Upper lobe of right lung (tissue), 1 donor: ENCODE measurements at regions not wholly inside any gene's neighbourhood (a gene's known extent, or its start where the extent isn't known, plus 50 kb on each side); places are given as distances from the start of the nearest gene placed in this dataset.

Source experiments
- ATAC-seq: fragments of 200-7000 bp; cut with Tn5 transposase; one replicate; pipeline ENCODE4 v1.9.1; 2020; ENCODE audit warnings: mild to moderate bottlenecking, moderate library complexity
- DNase-seq: peaks from one replicate; pipeline ENCODE4 v3.0.0-alpha.2; 2020
- H3K27ac ChIP-seq: fragments of 200-600 bp; one replicate; pipeline ENCODE4 v1.8.0; 2022
- H3K27me3 ChIP-seq: fragments of 200-600 bp; one replicate; pipeline ENCODE4 v1.8.0; 2022; ENCODE audit warnings: mild to moderate bottlenecking
- H3K36me3 ChIP-seq: fragments of 200-600 bp; one replicate; pipeline ENCODE4 v1.8.0; 2022
- H3K4me1 ChIP-seq: fragments of 200-600 bp; one replicate; pipeline ENCODE4 v1.8.0; 2022
- H3K4me3 ChIP-seq: fragments of 200-600 bp; one replicate; pipeline ENCODE4 v1.8.0; 2022; ENCODE audit warnings: mild to moderate bottlenecking
- H3K9me3 ChIP-seq: fragments of 200-600 bp; one replicate; pipeline ENCODE4 v1.8.0; 2022
- intact Hi-C: fragments of 100-400 bp; cut with DNase I; formaldehyde crosslinking; loops from one replicate; pipeline ENCODE4 v1.11.0; 2022
- TF ChIP-seq, protein P1 (sequence below): fragments of 200-600 bp; IDR thresholded peaks from one replicate; pipeline ENCODE4 v1.8.0; 2022; ENCODE audit warnings: antibody characterized with exemption
- donor health status: DM: no; HTN: yes; CAD: no; lungs with severe emphysema.

DNA sequence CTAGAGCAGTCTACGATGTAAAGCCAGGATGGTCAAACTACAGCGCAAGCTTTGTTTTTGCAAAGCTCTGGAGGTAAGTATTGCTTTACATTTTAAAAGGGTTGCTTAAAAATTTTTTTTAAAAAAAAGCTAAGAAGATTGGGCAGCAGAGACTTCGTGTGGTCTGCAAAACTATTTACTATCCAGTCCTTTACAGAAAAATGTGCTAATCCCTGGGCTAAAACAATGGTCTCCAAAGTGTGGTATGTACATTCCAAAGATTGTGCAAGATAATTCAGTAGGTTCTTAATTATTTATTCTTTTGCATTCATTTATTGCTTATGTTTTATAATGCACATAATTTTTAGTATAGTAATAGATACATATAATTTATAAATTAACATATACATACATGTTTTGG is 113.2 kb downstream of the MFAP3L start:
- TF ChIP-seq, protein P1, sequence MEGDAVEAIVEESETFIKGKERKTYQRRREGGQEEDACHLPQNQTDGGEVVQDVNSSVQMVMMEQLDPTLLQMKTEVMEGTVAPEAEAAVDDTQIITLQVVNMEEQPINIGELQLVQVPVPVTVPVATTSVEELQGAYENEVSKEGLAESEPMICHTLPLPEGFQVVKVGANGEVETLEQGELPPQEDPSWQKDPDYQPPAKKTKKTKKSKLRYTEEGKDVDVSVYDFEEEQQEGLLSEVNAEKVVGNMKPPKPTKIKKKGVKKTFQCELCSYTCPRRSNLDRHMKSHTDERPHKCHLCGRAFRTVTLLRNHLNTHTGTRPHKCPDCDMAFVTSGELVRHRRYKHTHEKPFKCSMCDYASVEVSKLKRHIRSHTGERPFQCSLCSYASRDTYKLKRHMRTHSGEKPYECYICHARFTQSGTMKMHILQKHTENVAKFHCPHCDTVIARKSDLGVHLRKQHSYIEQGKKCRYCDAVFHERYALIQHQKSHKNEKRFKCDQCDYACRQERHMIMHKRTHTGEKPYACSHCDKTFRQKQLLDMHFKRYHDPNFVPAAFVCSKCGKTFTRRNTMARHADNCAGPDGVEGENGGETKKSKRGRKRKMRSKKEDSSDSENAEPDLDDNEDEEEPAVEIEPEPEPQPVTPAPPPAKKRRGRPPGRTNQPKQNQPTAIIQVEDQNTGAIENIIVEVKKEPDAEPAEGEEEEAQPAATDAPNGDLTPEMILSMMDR: no peak
- Histone ChIP-seq H3K4me3 (no peak overlapping the region), H3K27me3 (no peaks in the 10 kb centered on the region), H3K9me3 (no peaks in the 10 kb centered on the region), H3K36me3 (no peaks in the 10 kb centered on the region), H3K27ac (no peak overlapping the region), H3K4me1 (no peaks in the 10 kb centered on the region)
- intact Hi-C loops: no loop called here
- no peak for DNase-seq
- ATAC-seq: no peak

DNA sequence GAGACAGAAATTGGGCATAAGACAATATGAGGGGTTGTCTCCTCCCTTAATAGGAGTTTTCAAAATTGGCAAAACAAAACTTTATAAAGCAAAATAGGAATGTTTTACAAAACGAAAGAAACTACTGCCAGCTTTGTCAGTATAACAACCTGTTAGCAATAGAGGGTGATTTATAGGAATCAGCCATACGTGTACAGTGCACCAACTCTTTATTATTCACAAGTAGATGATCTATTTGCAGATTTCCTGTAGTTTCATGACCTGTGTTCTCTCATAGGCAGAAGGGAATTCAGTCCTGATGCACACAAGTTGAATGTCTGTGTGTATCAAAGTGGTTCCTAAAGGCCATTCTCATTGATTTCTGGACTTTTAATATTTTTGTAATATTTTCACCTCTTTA is 116.3 kb downstream of the MFAP3L start:
- intact Hi-C loops: no loop called here
- no peak for ATAC-seq
- TF ChIP-seq, protein P1: no peak

DNA sequence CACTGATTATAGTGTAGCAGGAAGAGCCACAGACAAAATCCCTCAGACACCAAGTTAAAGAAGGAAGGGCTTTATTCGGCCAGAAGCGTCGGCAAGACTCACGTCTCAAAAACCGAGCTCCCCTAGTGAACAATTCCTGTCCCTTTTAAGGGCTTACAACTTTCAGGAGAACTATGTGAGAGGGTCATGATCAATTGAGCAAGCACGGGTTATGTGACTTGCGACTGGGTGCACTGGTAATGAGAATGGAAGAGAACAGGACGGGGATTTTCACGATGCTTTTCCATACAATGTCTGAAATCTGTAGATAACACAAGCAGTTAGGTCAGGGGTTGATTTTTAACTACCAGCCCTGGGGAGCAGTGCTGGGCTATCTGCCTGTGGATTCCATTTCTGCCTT is 116.7 kb downstream of the MFAP3L start:
- ATAC-seq (no peak), DNase-seq (no peak)
- intact Hi-C loops: no loop called here
- Histone ChIP-seq H3K4me3 (no peak overlapping the region), H3K9me3 (no peaks in the 10 kb centered on the region), H3K36me3 (no peaks in the 10 kb centered on the region), H3K27ac (no peak overlapping the region), H3K27me3 (no peaks in the 10 kb centered on the region), H3K4me1 (no peaks in the 10 kb centered on the region)
- TF ChIP-seq, protein P1: no peak

More for the DNA sequence above, 116.3 kb downstream of the MFAP3L start:
- no peak overlapping the region for H3K27ac ChIP-seq
- no peaks in the 10 kb centered on the region for H3K36me3 ChIP-seq
- no peak for DNase-seq
- H3K4me1 ChIP-seq: no peaks in the 10 kb centered on the region
- H3K9me3 ChIP-seq: no peaks in the 10 kb centered on the region
- H3K27me3 ChIP-seq: no peaks in the 10 kb centered on the region
- H3K4me3 ChIP-seq: no peak overlapping the region

DNA sequence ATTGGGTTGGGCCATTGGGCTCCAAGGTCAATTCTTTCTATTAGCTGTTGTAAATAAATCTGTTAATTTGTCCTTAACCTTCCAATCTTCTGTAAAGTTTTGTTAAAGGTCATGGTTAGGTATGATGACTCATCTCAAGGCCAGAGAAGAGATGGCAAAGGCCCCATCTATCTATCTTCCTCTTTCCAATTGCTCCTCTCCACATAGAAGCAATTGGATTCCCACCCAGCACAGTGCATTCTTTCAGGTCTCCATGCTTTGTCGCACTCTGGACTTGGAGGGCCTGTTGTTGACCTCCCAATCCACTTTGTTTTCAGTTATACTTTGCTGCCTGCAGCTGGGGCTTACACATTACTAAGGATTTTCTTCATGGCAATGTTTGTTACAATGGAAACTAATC is 118.5 kb downstream of the MFAP3L start:
- no peaks in the 10 kb centered on the region for H3K27me3 ChIP-seq
- ATAC-seq: no peak
- H3K4me1 ChIP-seq: no peaks in the 10 kb centered on the region
- no peak overlapping the region for H3K27ac ChIP-seq
- intact Hi-C loops: no loop called here
- H3K9me3 ChIP-seq: no peaks in the 10 kb centered on the region
- no peaks in the 10 kb centered on the region for H3K36me3 ChIP-seq
- DNase-seq: no peak
- no peak overlapping the region for H3K4me3 ChIP-seq
- TF ChIP-seq, protein P1: no peak

DNA sequence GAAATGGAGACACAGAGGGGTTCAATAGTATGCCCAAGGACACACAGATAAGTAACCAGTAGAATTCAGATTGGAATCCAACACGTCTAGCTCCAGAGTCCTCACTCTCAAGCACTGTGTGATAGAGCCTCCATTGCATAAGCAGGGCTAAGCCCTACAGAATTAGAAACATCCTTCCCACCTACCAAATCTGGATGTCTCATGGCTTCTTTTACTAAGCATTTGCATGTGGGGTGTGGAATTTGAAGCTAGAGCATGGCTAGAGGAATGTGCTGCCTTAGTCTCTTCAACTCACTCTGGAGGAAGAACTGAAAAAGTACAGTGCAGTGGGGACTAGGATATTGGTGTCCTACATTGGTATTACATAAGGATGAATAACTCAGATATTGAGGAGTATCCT is 119.4 kb downstream of the MFAP3L start:
- ATAC-seq (no peak), DNase-seq (no peak)
- no peaks in the 10 kb centered on the region for H3K36me3 ChIP-seq
- no peaks in the 10 kb centered on the region for H3K4me1 ChIP-seq
- no peak overlapping the region for H3K4me3 ChIP-seq
- intact Hi-C loops: no loop called here
- H3K9me3 ChIP-seq: no peaks in the 10 kb centered on the region
- H3K27ac ChIP-seq: no peak overlapping the region
- TF ChIP-seq, protein P1: no peak
- H3K27me3 ChIP-seq: no peaks in the 10 kb centered on the region

DNA sequence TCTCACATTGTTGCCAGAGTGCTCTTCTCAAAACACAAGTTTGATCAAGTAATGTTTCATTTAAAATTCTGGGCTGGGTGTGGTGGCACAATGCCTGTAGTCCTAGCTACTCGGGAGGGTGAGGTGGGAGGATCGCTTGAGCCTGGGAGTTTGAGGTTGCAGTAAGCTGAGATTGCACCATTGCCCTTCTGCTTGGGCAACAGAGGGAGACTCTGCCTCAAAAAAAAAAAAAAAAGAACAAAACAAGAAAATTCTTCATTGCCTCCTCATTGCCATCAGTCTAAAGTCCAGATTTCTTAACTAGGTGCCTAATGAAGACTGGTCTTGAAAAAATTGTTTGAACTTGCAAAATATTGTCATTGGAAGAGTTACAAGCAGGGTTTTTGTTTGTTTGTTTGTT is 120.1 kb downstream of the MFAP3L start:
- ATAC-seq: peak; percentile 53

More for the DNA sequence above, 120.1 kb downstream of the MFAP3L start:
- Histone ChIP-seq H3K36me3 (no peaks in the 10 kb centered on the region), H3K9me3 (no peaks in the 10 kb centered on the region), H3K27ac (no peak overlapping the region), H3K4me1 (no peaks in the 10 kb centered on the region), H3K4me3 (no peak overlapping the region), H3K27me3 (no peaks in the 10 kb centered on the region)
- TF ChIP-seq, protein P1: no peak
- DNase-seq: no peak
- intact Hi-C loops: no loop called here
